ENCODE measurements at regions not wholly inside any gene's neighbourhood (a gene's known extent, or its start where the extent isn't known, plus 50 kb on each side); places are given as distances from the start of the nearest gene placed in this dataset.
"Not testable (repeated sequence)": the region's sequence is repeated elsewhere in the genome, so short reads cannot be mapped to it uniquely, and the experiment has no call there.

GRCh38 chrX:40788698-40789097, 53.4 kb upstream of the MED14 start:
- H3K4me3 ChIP-seq (replicated peaks; ENCODE audit: low read depth, low read length); H3K27me3 ChIP-seq (replicated peaks; ENCODE audit: control insufficient read depth, insufficient read depth, low read length); H3K36me3 ChIP-seq (ENCODE audit: control insufficient read depth, insufficient read depth, low read length): not testable (repeated sequence)

GRCh38 chrX:40792433-40792832, 57.1 kb upstream of the MED14 start:
- no peak for DNase-seq (ENCODE audit: extremely low read depth, insufficient read length)
- Histone ChIP-seq H3K27me3 (replicated peaks; ENCODE audit: control insufficient read depth, insufficient read depth, low read length) (no peaks in the 10 kb centered on the region), H3K4me3 (replicated peaks; ENCODE audit: low read depth, low read length) (no peak overlapping the region), H3K36me3 (ENCODE audit: control insufficient read depth, insufficient read depth, low read length) (no peaks in the 10 kb centered on the region)
- no peak for TF ChIP-seq CTCF (IDR thresholded peaks at IDR 0.05; ENCODE audit: insufficient read depth, low read length, poor library complexity, severe bottlenecking)

More at GRCh38 chrX:40788698-40789097, 53.4 kb upstream of the MED14 start:
- not testable (repeated sequence) for DNase-seq (ENCODE audit: extremely low read depth, insufficient read length)

- not testable (repeated sequence) for H3K36me3 ChIP-seq (ENCODE audit: control insufficient read depth, insufficient read depth, low read length); H3K27me3 ChIP-seq (replicated peaks; ENCODE audit: control insufficient read depth, insufficient read depth, low read length); DNase-seq (ENCODE audit: extremely low read depth, insufficient read length); H3K4me3 ChIP-seq (replicated peaks; ENCODE audit: low read depth, low read length)
Measured at GRCh38 chrX:40794829-40795130, 59.4 kb upstream of the MED14 start.

- not testable (repeated sequence) for H3K36me3 ChIP-seq (ENCODE audit: control insufficient read depth, insufficient read depth, low read length); H3K27me3 ChIP-seq (replicated peaks; ENCODE audit: control insufficient read depth, insufficient read depth, low read length); H3K4me3 ChIP-seq (replicated peaks; ENCODE audit: low read depth, low read length); DNase-seq (ENCODE audit: extremely low read depth, insufficient read length)
Measured at GRCh38 chrX:40799745-40800144, 64.4 kb upstream of the MED14 start.

- DNase-seq (ENCODE audit: extremely low read depth, insufficient read length) = no peak
- H3K36me3 ChIP-seq (ENCODE audit: control insufficient read depth, insufficient read depth, low read length) = no peaks in the 10 kb centered on the region
- H3K27me3 ChIP-seq (replicated peaks; ENCODE audit: control insufficient read depth, insufficient read depth, low read length) = no peaks in the 10 kb centered on the region
- H3K4me3 ChIP-seq (replicated peaks; ENCODE audit: low read depth, low read length) = no peak overlapping the region
- TF ChIP-seq CTCF (IDR thresholded peaks at IDR 0.05; ENCODE audit: insufficient read depth, low read length, poor library complexity, severe bottlenecking) = no peak
Measured at GRCh38 chrX:40805404-40805803, 70.1 kb upstream of the MED14 start.

GRCh38 chrX:40806513-40807220, 71.3 kb upstream of the MED14 start:
- Histone ChIP-seq H3K27me3 (replicated peaks; ENCODE audit: control insufficient read depth, insufficient read depth, low read length) (no peaks in the 10 kb centered on the region), H3K36me3 (ENCODE audit: control insufficient read depth, insufficient read depth, low read length) (no peaks in the 10 kb centered on the region), H3K4me3 (replicated peaks; ENCODE audit: low read depth, low read length) (no peak overlapping the region)
- no peak for DNase-seq (ENCODE audit: extremely low read depth, insufficient read length)
- no peak for TF ChIP-seq CTCF (IDR thresholded peaks at IDR 0.05; ENCODE audit: insufficient read depth, low read length, poor library complexity, severe bottlenecking)

- Histone ChIP-seq H3K27me3 (replicated peaks; ENCODE audit: control insufficient read depth, insufficient read depth, low read length) (no peaks in the 10 kb centered on the region), H3K36me3 (ENCODE audit: control insufficient read depth, insufficient read depth, low read length) (no peaks in the 10 kb centered on the region), H3K4me3 (replicated peaks; ENCODE audit: low read depth, low read length) (no peak overlapping the region)
- DNase-seq (ENCODE audit: extremely low read depth, insufficient read length) = no peak
- no peak for TF ChIP-seq CTCF (IDR thresholded peaks at IDR 0.05; ENCODE audit: insufficient read depth, low read length, poor library complexity, severe bottlenecking)
Measured at GRCh38 chrX:40807384-40807783, 72.0 kb upstream of the MED14 start.

Data from GM06990 (cell line).